Activated CD4-positive, alpha-beta T cell treated with anti-CD3 and anti-CD28 coated beads for 4 hours (primary cell): ENCODE measurements at regions not wholly inside any gene's neighbourhood (a gene's known extent, or its start where the extent isn't known, plus 50 kb on each side); places are given as distances from the start of the nearest gene placed in this dataset.
A peak's percentile ranks its signal among the peaks of the same experiment; 100 is the strongest.

Experiments used
- DNase-seq, 2 donors: peaks; one replicate each; pipeline ENCODE4 v3.0.0-alpha.2; 2020

DNA sequence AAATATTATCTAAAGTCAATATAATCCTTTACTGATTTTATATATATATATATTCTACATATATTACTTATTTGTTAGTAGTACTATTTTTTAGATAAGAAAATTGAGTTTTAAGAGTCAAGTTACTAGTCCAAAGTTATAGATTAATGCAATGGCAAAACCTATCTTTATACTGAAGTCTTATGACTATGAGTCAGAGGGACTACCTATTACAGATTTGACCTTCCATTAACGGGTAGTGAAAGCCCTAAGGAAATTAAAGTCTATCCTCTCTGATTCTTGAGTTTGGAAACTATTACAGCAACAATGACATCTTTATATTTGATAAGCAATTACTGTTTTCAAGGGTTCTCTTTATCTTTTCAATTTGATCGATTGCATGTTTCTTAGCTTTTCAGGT, 315.8 kb downstream of the CASP12 start:
- DNase-seq: no peak

DNA sequence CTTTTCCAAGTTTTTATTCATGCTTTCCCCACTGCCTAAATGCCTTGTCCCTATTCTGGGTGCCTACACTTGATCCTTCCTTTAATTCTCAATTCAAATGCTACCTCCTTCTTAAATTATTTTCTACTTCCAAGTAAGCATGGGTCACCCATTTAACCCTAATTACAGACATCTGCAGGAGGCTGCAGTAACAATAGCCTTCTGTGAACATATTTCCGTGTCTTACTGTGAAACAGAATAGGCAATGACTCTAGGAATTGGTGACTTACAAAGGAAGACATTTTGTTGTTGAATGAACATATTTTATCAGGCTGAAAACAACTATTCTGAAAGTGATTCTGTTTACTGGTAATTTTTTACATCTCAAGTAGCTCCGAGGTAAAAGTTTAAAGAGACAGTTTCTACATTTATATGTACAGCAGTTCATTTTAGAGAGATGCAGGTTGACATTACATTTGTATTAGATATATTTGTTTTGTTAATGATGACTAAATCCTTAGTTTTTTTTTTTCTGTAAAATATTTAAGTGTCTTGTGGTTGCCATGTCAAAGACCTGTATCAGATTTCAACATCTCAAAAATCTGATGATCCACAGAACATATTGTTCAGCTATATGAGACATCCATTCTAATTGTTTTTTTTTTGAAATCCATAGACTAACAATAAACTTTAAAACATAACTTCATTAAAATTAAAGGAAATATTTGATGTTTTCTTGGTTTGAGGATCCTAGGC, 316.8 kb downstream of the CASP12 start:
- no peak for DNase-seq

- DNase-seq: no peak
Observed at GRCh38 chr11:104573441-104573990, 324.7 kb downstream of the CASP12 start.

- no peak for DNase-seq
Observed at GRCh38 chr11:104572279-104572678, 326.0 kb downstream of the CASP12 start.

DNA sequence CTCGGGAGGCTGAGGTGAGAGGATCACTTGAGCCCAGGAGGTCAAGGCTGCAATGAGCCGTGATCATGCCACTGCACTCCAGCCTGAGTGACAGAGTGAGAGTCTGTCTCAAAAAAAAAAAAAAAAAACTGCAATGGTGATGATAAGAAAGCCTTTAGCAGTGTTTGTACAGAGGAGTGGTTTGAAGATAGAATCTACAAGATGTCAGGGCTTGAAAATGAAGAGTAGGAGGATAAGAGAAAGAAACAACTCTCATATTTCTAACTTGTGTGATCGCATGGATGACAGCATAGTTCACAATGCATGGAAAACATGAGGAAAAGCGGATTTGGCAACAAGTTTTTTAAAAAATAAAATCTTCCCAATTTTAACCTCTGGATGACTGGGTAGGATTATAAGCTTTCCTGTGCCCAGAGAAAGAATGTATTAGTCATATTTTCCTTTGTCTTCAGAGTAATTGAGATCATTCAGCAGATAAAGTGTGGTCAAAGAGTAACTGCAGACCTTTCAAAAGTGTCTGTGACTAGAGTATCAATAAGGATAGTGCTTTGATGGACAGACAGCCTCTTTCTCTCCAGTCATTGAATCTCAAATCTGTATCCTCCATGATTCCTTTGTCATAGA, 328.1 kb downstream of the CASP12 start:
- DNase-seq: no peak

- no peak for DNase-seq
Observed at GRCh38 chr11:104565583-104565961, 332.7 kb downstream of the CASP12 start.

- DNase-seq: no peak
Observed at GRCh38 chr11:104564921-104565582, 333.2 kb downstream of the CASP12 start.

GRCh38 chr11:104556606-104557301, 341.5 kb downstream of the CASP12 start:
- no peak for DNase-seq

GRCh38 chr11:104549019-104549418, 349.2 kb downstream of the CASP12 start:
- DNase-seq: no peak

- no peak for DNase-seq
Observed at GRCh38 chr11:104547996-104548661, 350.1 kb downstream of the CASP12 start.

DNA sequence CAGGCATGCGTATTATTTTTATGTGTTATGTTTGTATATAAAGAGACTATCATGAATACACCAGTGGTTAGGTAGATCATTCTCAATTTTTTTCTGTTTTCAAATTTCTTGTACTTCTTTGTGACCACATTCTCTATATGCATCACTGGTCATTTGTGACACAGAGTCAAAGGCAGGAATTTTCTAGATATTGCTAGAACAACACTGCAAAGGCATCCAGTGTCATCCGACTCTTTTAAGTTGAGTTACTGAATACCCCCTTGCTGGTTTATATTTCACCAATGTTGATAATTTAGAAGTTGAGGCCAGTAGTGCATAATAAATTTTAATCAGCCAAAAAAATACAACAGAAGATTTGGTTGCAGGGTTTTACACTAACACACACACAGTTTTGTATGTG, 351.8 kb downstream of the CASP12 start:
- no peak for DNase-seq

GRCh38 chr11:104541701-104542100, 356.6 kb downstream of the CASP12 start:
- DNase-seq: no peak

GRCh38 chr11:104538313-104538712, 359.9 kb downstream of the CASP12 start:
- no peak for DNase-seq

GRCh38 chr11:104534278-104534677, 364.0 kb downstream of the CASP12 start:
- DNase-seq: no peak

- DNase-seq: no peak
Observed at GRCh38 chr11:104531894-104532293, 366.4 kb downstream of the CASP12 start.

DNA sequence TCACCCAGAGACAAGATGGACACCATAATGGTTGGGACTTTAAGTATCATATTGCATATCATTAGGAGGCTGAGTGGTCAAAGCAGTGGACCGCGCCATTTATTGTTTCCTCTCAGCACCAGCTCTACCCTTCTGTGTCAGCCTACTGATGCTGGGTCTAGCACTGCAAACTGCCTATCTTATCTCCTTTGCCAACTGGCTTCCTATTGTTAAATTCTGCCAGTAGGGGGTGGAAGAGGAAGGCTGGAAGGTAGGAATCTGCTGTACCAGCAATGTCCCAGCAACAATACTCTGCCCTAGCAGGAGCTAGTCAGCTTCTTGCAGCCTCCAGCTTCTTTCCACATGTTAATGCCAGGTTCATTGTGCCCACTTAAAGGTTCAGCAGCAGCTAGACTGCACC, 367.1 kb upstream of the PDGFD start:
- peak in 1 of 2 donors; percentile 3 for DNase-seq

DNA sequence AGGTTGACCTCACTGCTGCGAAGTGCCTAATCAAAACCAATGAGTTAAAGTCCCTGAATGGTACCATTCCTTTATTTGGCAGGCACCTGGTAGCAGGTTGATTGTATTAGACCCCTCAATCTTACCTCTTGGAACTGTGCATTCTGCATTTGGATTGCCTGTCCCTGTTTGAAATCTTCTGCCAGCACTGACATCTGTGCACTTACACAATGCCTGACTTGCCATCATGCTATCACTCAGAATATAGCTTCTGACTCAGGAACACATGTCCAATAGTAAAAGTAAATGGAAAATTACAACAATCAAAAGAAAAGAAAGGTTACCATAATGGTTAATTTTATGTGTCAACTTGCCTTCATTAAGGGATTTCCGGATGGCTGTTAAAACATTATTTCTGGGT, 366.0 kb upstream of the PDGFD start:
- no peak for DNase-seq

DNA sequence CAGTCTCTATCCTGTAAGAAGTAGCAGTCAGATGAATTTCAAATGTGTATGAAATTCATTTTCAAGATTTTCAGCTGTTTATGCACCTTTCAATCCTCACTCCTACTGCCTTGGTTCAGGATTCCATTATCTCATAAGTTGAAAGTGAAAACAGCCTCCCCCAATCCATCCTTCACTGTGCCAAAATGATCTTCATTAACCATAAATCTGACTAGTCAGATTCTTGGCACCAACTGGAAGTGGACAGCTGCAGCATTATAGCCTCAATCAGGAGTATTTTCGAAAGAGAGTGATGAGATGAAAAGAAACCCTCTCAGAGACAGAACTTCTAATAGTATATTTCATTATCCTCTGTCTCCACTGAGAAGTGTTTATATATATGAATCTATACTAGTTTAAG, 365.3 kb upstream of the PDGFD start:
- no peak for DNase-seq

DNA sequence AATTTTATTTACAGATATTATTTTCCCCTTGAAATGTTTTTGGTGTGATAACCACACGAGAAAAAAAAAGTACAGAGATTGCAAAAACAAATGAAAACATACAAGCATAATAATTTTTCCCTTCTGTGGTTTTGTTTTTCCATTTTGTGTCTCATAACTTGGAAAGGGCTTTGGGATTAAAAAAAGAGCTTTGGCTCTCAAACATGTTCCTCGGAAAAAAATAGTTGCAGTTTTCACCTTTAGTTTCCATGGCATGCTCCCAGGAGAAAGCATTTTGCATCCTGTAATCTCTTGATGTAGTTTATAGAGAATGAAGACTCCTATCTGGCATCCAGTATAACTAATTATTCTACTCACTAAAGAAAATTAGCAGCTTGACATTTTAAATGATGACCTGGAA, 362.1 kb upstream of the PDGFD start:
- no peak for DNase-seq

GRCh38 chr11:104525416-104525815, 361.5 kb upstream of the PDGFD start:
- no peak for DNase-seq

DNA sequence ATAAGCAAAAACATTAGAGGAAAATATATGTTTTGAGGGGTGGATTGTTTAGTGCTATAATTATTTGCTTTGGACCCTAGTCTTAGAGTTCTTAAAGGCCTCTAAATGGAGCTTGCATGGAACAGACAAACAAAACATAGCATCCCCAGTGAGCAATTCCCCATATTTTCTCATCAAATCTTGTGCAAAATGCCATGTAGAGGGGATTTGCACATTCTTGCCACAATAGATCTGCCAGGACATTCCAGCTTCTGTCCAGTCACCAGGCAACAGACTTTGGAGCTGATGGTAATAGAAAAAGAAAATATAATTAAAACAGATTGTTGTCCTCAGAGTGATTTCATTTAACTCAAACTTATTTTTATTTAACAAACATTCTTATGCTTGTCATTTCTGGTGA, 360.3 kb upstream of the PDGFD start:
- DNase-seq: no peak

DNA sequence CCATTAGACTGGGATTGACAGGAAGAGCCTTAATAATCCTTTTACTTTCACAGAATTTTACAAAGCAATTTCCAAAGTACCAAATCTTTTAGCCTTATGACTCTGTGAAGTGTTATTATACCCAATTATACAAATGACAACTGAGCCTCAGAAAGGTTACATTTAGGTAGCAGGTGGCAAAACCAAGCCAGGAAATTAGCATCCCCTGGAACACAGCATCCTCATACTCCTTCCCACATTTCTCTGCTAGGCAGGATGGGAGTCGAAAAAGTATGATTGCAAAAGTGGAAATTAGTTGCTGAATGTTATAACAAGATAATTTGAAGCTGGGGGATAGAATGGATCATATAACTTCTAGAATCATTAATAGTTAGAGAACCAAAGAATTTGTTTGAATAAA, 359.7 kb upstream of the PDGFD start:
- DNase-seq: no peak

DNA sequence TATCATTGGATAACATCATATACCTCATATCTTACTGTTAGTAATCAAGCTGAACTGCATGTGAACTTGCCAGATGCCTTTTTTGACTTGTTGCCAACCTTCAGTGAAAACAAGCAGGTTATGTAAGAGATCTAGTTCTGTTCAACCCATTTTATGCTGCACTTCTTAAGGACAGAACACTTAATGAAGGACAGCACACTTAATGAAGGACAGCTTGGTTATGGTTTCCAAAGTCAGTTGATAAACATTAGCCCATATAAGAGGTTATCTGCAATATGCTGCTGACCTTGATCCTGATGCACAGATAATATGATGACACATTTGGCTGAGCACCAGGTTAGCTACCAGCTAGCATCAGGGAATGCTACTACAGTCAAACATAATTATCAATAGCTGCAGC, 358.7 kb upstream of the PDGFD start:
- DNase-seq: no peak
